IMR-90 (cell line): ENCODE measurements at regions not wholly inside any gene's neighbourhood (a gene's known extent, or its start where the extent isn't known, plus 50 kb on each side); places are given as distances from the start of the nearest gene placed in this dataset.

ENCODE experiments used
- ATAC-seq: fragments of 200-7000 bp; cut with Tn5 transposase; 2 replicates; pipeline ENCODE4 v1.9.1; 2020; ENCODE audit warnings: low read depth, mild to moderate bottlenecking, moderate library complexity
- BruUV-seq: library from RNA; stranded (reverse); fragments of 400-500 nt; replicated peaks from 2 replicates; lab custom pipeline; 2021; lab: Mats Ljungman, UMichigan
- CTCF ChIA-PET: fragments of 300-600 bp; formaldehyde crosslinking; extraction: SDS; loops from one replicate; lab custom pipeline; 2021; ENCODE audit warnings: antibody characterized with exemption; lab: Yijun Ruan, JAX
- POLR2A ChIA-PET: fragments of 300-600 bp; sonication (Branson Sonifier 250); formaldehyde crosslinking; loops from one replicate; lab custom pipeline; 2022; ENCODE audit warnings: antibody characterized with exemption; ENCODE audit not compliant: unreplicated experiment; lab: Charles Lee
- DNase-seq: peaks from one replicate; pipeline ENCODE4 v3.0.0; 2013
- H2AFZ ChIP-seq: replicated peaks from 2 replicates; pipeline ENCODE3; 2013; ENCODE audit warnings: low read length, mild to moderate bottlenecking; ENCODE audit not compliant: poor library complexity
- H2AK5ac ChIP-seq: 2 replicates; pipeline ENCODE4 v1.6.1; 2013; ENCODE audit warnings: low read depth, low read length, inconsistent platforms
- H2AK9ac ChIP-seq: replicated peaks from 2 replicates; pipeline ENCODE3; 2013; ENCODE audit warnings: mild to moderate bottlenecking, low read depth, low read length, moderate library complexity; ENCODE audit not compliant: poor library complexity
- H2BK120ac ChIP-seq: 2 replicates; pipeline ENCODE4 v1.6.1; 2013; ENCODE audit warnings: low read depth, low read length, inconsistent platforms
- H2BK15ac ChIP-seq: 3 replicates; pipeline ENCODE4 v1.6.1; 2013; ENCODE audit warnings: low read depth, low read length, inconsistent platforms
- H2BK20ac ChIP-seq: 2 replicates; pipeline ENCODE4 v1.6.1; 2013; ENCODE audit warnings: low read depth, mild to moderate bottlenecking, inconsistent platforms, low read length, moderate library complexity
- H2BK5ac ChIP-seq: 2 replicates; pipeline ENCODE4 v1.6.1; 2013; ENCODE audit warnings: mild to moderate bottlenecking, low read depth, low read length, inconsistent platforms; ENCODE audit not compliant: poor library complexity, severe bottlenecking
- H3K14ac ChIP-seq: replicated peaks from 2 replicates; pipeline ENCODE4 v1.6.1; 2013; ENCODE audit warnings: low read depth, low read length, inconsistent platforms
- H3K18ac ChIP-seq: 2 replicates; pipeline ENCODE4 v1.6.1; 2013; ENCODE audit warnings: low read depth, low read length, control low read depth
- H3K23ac ChIP-seq: 2 replicates; pipeline ENCODE4 v1.6.1; 2013; ENCODE audit warnings: low read depth, low read length, inconsistent platforms
- H3K27ac ChIP-seq: 2 replicates; pipeline ENCODE4 v1.5.1; 2013; ENCODE audit warnings: mild to moderate bottlenecking, control low read depth, low read length; ENCODE audit not compliant: insufficient read depth
- H3K27me3 ChIP-seq: 2 replicates; pipeline ENCODE4 v1.6.1; 2013; ENCODE audit warnings: low read length; ENCODE audit not compliant: control insufficient read depth, insufficient read depth
- H3K36me3 ChIP-seq: 2 replicates; pipeline ENCODE4 v1.6.1; 2013; ENCODE audit warnings: low read length, mixed read lengths; ENCODE audit not compliant: control insufficient read depth, insufficient read depth
- H3K4ac ChIP-seq: 2 replicates; pipeline ENCODE4 v1.6.1; 2013; ENCODE audit warnings: low read depth, low read length, inconsistent platforms
- H3K4me1 ChIP-seq: 2 replicates; pipeline ENCODE4 v1.6.1; 2013; ENCODE audit warnings: low read length, mixed read lengths; ENCODE audit not compliant: control insufficient read depth, insufficient read depth
- H3K4me2 ChIP-seq: 2 replicates; pipeline ENCODE4 v1.6.1; 2013; ENCODE audit warnings: low read depth, mild to moderate bottlenecking, control low read depth, low read length, moderate library complexity
- H3K4me3 ChIP-seq: 2 replicates; pipeline ENCODE4 v1.5.1; 2013; ENCODE audit warnings: low read depth, mild to moderate bottlenecking, control low read depth, low read length, moderate library complexity; ENCODE audit not compliant: insufficient read depth
- H3K56ac ChIP-seq: 2 replicates; pipeline ENCODE4 v1.6.1; 2013; ENCODE audit warnings: low read length, inconsistent platforms; ENCODE audit not compliant: insufficient read depth; ENCODE audit errors: extremely low read depth
- H3K79me1 ChIP-seq, 2 experiments: 2 replicates each; pipeline ENCODE4 v1.6.1; 2013; ENCODE audit warnings: low read length in 2 of 2, inconsistent platforms in 1 of 2, low read depth in 1 of 2
- H3K9ac ChIP-seq: 2 replicates; pipeline ENCODE4 v1.6.1; 2013; ENCODE audit warnings: low read depth, low read length, control low read depth
- H3K9me1 ChIP-seq: 2 replicates; pipeline ENCODE4 v1.6.1; 2013; ENCODE audit warnings: low read length, inconsistent platforms; ENCODE audit not compliant: insufficient read depth
- H3K9me3 ChIP-seq: 2 replicates; pipeline ENCODE4 v1.6.1; 2013; ENCODE audit warnings: low read length; ENCODE audit not compliant: control insufficient read depth, insufficient read depth
- H4K20me1 ChIP-seq: 2 replicates; pipeline ENCODE4 v1.6.1; 2013; ENCODE audit warnings: low read length, inconsistent platforms; ENCODE audit not compliant: insufficient read depth
- H4K5ac ChIP-seq: 2 replicates; pipeline ENCODE4 v1.6.1; 2013; ENCODE audit warnings: mild to moderate bottlenecking, low read depth, low read length, control low read depth
- H4K8ac ChIP-seq, 2 experiments: 2 replicates each; pipeline ENCODE4 v1.6.1; 2013; ENCODE audit warnings: low read depth in 2 of 2, low read length in 2 of 2, control low read depth in 1 of 2, inconsistent platforms in 1 of 2
- H4K91ac ChIP-seq: 2 replicates; pipeline ENCODE4 v1.6.1; 2013; ENCODE audit warnings: low read depth, low read length, inconsistent platforms; ENCODE audit not compliant: insufficient read depth
- NFE2L2 ChIP-seq: fragments of 150-350 bp; IDR thresholded peaks from 2 replicates; pipeline ENCODE4 v1.6.1; 2016; ENCODE audit warnings: low read depth, mild to moderate bottlenecking, low read length
- POLR2A ChIP-seq: IDR thresholded peaks from 2 replicates; pipeline ENCODE4 v1.6.1; 2012; ENCODE audit warnings: mild to moderate bottlenecking, low read depth, low read length
- RAD21 ChIP-seq: IDR thresholded peaks from 2 replicates; pipeline ENCODE4 v1.6.1; 2012; ENCODE audit warnings: low read length, improper control_type of control experiment
- RCOR1 ChIP-seq: IDR thresholded peaks from 2 replicates; pipeline ENCODE4 v1.6.1; 2012; ENCODE audit warnings: mild to moderate bottlenecking, low read length, improper control_type of control experiment; ENCODE audit not compliant: insufficient replicate concordance
- WGBS, 2 experiments: methylation state at CpG; one replicate each; pipeline versions ENCODE4 v1.1.5 to v1.1.7; 2013; ENCODE audit warnings: missing lambda C conversion rate in 2 of 2; ENCODE audit not compliant: insufficient read length in 1 of 2; ENCODE audit errors: extremely low coverage in 2 of 2; 5-methylcytosine and 5-hydroxymethylcytosine counted together
- dilution Hi-C: fragments of 300-500 bp; cut with HindIII; formaldehyde crosslinking; loops from one replicate; pipeline ENCODE4 v1.14.3; 2018; ENCODE audit warnings: low sequenced_read_pairs; ENCODE audit not compliant: unreplicated experiment
- in situ Hi-C: fragments of 300-500 bp; cut with MboI; formaldehyde crosslinking; loops from 3 replicates; pipeline ENCODE4 v1.14.3; 2019; ENCODE audit warnings: low sequenced_read_pairs, inconsistent platforms, mixed read lengths
- intact Hi-C: fragments of 100-400 bp; cut with micrococcal nuclease; formaldehyde crosslinking; loops from 2 replicates; pipeline ENCODE4 v1.10.0; 2022

DNA sequence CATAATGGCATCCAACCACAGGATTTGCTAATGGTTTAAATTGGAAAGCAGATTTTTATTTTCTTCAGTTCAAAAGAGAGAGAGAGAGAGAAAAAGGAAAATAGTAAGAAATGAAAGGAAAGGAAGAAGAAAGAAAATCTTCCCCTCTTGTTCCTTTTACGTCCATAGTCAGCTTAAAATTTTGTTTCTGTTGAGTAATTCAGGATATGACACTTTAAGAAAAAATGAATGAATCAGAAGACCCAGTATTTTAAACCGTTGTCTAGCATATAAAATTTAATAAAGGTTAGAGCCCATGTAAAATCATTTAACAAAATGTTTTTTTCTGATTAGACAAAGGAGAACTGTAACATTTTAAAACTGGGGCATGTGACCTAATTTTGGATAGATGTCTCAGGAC, 391.8 kb upstream of the EPHA5 start:
- POLR2A ChIA-PET = no interaction called here
- dilution Hi-C loops = no loop called here

More for the DNA sequence above, 391.8 kb upstream of the EPHA5 start:
- Histone ChIP-seq H3K14ac (no peak overlapping the region), H3K4ac (no peak overlapping the region), H3K18ac (no peak overlapping the region), H3K4me3 (no peak overlapping the region), H3K27me3 (no peaks in the 10 kb centered on the region), H4K20me1 (no peaks in the 10 kb centered on the region), H3K56ac (no peak overlapping the region), H3K27ac (no peak overlapping the region), H3K9me3 (peaks cover 2% of the 10 kb centered on the region; the same call in 1 of the 2 replicates), H3K4me2 (no peak overlapping the region), H2BK15ac (no peak overlapping the region), H4K91ac (no peak overlapping the region), H3K9me1 (no peaks in the 10 kb centered on the region), H2AK5ac (no peak overlapping the region), H3K4me1 (no peaks in the 10 kb centered on the region), H3K79me1 (no peaks in the 10 kb centered on the region), H2AK9ac (no peak overlapping the region), H4K8ac (no peak overlapping the region), H3K36me3 (no peaks in the 10 kb centered on the region), H2BK20ac (no peak overlapping the region), H2BK5ac (no peak overlapping the region), H4K5ac (no peak overlapping the region), H3K23ac (no peak overlapping the region), H2BK120ac (0 out of 2 replicates have a peak overlapping the region, but pooled peaks have one; percentile 0), H2AFZ (no peak overlapping the region), H3K9ac (no peak overlapping the region)
- DNase-seq (no peak), ATAC-seq (no peak)
- no TSS peak for BruUV-seq
- in situ Hi-C loops (no loop called here), intact Hi-C loops (no loop called here)
- CTCF ChIA-PET = no interaction called here
- WGBS, 2 experiments = no CpG with 5 or more reads among the region's 2 CpGs
- TF ChIP-seq RAD21 (no peak), NFE2L2 (no peak), POLR2A (no peak), RCOR1 (no peak)
